Gastroesophageal sphincter (tissue), 3 donors: ENCODE measurements at regions not wholly inside any gene's neighbourhood (a gene's known extent, or its start where the extent isn't known, plus 50 kb on each side); places are given as distances from the start of the nearest gene placed in this dataset.

ENCODE experiments used
- CTCF ChIP-seq, 4 experiments: fragments of 200-600 bp in 2 of 4; fragments of 450-650 bp in 2 of 4; sonication (generic) in 1 of 4; IDR thresholded peaks; one replicate each; pipeline ENCODE4 v1.5.1; 2017 to 2019; ENCODE audit warnings: antibody characterized with exemption in 4 of 4, mild to moderate bottlenecking in 2 of 4, moderate library complexity in 2 of 4
- POLR2A ChIP-seq, 2 donors: fragments of 450-650 bp; IDR thresholded peaks; one replicate each; pipeline ENCODE4 v1.6.1; 2017; ENCODE audit warnings: antibody characterized with exemption in 2 of 2, mild to moderate bottlenecking in 2 of 2, moderate library complexity in 1 of 2
- POLR2AphosphoS5 ChIP-seq: sonication (generic); formaldehyde crosslinking; IDR thresholded peaks from one replicate; pipeline ENCODE4 v1.6.1; 2017; ENCODE audit warnings: antibody characterized with exemption

GRCh38 chr4:55021214-55021613 is 104.2 kb downstream of the KDR start:
- TF ChIP-seq CTCF (IDR thresholded peaks at IDR 0.05) (no peak), POLR2A (IDR thresholded peaks at IDR 0.05) (no peak), POLR2AphosphoS5 (no peak)
